Amniotic stem cell (primary cell): ENCODE measurements at regions not wholly inside any gene's neighbourhood (a gene's known extent, or its start where the extent isn't known, plus 50 kb on each side); places are given as distances from the start of the nearest gene placed in this dataset.

Experiments
- DNase-seq: peaks from one replicate; lab custom pipeline; 2025; lab: John Stamatoyannopoulos, UW

GRCh38 chr4:31272331-31273061 is 552.3 kb downstream of the PCDH7 start:
- DNase-seq, result no peak

DNA sequence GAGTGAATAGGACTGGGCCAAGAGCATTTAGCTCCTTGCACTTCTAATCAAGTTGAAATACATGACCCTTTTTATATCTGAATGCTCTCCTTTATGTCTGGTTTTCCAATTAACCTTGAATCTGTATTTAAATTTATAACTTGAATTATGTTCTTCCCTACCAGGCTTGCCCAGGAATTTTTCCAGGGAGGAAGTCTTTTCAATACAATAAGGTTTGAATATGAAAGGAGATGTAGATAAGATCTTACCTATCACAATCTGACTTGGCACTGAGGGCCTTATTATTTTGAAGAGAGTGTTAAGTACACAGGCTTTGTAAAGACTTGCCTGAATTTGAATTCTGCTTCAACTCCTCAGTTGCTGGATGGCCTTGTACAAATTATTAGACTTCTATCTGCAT is 555.7 kb downstream of the PCDH7 start:
- no peak for DNase-seq

GRCh38 chr4:31283679-31284078 is 563.5 kb downstream of the PCDH7 start:
- no peak for DNase-seq

GRCh38 chr4:31290836-31291235 is 570.7 kb downstream of the PCDH7 start:
- DNase-seq, result no peak

DNA sequence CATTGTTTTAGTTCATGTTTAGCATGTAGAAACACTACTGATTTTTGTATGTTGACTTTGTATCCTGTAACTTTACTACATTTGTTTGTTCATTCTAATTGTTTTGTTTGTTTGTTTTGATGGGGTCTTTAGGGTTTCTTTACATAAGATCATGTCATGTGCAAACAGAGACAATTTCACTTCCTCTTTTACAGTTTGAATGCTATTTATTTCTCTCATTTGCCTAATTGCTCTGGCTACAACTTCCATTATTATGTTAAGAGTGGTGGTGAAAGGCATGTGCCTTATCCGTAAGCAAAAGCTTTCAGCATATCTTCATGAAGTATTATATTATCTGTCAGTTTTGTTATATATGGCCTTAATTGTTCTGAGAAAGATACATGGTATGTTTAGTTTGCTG is 571.1 kb downstream of the PCDH7 start:
- DNase-seq, result no peak

GRCh38 chr4:31294655-31295480 is 574.7 kb downstream of the PCDH7 start:
- DNase-seq, result no peak

DNA sequence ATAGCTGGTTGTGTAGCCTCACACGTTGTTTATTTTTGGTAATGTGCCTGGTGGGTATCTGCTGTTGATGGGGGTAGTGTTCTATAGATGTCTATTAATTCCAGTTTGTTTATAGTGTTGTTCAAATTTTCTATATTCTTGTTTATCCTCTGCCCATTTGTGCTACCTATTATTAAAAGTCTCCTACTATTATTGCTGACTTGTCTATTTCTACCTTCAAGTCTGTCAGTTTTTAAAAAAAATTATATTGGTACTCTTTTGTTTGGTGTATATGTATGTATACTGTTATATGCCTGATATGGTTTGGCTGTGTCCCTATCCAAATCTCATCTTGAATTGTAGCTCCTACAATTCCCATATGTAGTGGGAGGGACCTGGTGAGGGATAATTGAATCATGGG is 578.6 kb downstream of the PCDH7 start:
- DNase-seq, result no peak

- DNase-seq, result no peak
These were observed 586.9 kb downstream of the PCDH7 start for GRCh38 chr4:31307029-31307428.

DNA sequence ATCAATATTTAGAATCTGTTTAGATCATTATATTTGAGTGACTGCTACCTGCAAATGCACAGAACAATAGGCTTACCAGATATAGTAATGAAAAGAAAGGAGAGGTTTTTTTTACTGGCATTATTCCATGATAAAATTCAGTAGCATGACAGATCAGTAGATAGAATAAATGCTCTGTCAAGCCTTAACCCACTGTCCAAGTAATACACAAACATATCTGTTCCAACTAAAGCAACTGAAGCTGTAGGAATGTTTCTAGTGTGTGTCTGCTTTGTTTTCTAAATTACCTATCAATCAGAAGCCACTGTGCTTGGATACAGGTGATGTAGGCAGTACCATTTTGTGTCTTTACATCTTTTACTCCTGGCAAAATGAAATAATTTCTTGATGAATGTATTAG is 604.6 kb downstream of the PCDH7 start:
- DNase-seq, result no peak

DNA sequence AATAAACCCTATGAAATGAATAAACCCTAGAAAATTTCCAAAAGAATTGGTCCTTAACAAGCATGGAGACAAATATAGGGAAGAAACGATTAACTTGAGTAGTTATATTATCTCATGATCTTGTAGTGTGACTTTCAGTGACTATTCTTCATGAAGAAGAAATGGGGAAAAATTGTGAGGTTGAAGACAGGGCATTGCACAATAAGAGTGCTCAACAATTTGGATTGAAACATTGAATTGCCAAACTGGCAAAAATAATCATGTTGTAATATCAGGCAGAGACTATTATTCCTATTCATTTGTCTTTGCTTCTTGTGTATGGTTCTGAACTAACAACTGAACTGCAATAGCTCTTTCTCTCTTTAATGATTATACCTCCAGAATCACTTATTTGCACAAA is 605.1 kb downstream of the PCDH7 start:
- DNase-seq, result no peak

DNA sequence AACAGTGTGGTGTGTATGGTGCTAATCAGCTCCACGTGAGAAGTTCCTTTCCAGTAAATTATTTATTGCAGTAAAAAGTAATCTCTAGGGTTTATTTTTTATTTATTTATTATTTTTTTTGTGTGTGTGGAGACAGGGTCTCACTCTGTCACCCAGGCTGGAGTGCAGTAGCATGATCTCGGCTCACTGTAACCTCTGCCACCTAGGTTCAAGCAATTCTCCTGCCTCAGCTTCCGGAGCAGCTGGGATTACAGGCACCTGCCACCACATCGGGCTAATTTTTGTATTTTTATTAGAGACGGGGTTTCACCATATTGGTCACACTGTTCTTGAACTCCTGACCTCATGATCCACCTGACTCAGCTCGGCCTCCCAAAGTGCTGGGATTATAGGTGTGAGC is 606.9 kb downstream of the PCDH7 start:
- no peak for DNase-seq

- no peak for DNase-seq
These were observed 608.8 kb downstream of the PCDH7 start for GRCh38 chr4:31328932-31329331.

DNA sequence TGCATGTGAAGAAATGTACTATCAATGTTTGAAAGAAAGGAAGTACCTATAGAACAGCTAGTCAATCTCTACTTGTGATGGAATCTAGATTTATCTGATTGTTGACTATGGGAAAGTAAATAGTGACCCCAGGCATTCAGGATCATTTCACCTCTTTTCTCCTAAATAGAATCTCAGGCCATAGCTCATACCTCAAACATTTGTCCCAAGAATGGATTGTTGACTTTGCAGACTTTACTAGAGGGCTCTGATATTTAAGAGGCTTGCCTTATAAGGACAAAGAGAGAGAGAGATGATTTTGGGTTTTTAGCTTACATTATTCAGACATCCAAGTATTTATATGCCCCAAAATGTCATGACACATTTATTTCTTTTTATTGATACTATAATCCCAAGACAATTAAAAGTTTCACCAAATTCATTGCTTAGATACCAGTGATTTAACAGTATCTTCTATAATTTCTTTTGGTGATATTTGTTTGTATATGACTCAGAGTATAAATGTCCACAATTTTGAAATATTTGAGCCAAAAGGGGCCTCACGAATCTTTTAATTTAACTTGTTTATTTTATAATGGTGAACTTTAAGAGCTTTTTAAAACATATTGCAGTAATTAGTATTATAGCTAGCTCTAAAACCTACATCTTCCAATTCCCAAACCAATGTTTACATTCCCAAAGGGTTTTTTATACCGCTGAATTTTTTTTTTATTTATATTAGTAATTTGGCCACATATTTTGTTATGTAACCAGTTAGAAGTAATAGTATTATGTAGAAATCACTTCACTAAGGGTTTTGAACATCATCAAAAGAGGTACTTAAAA is 614.1 kb downstream of the PCDH7 start:
- DNase-seq, result no peak

DNA sequence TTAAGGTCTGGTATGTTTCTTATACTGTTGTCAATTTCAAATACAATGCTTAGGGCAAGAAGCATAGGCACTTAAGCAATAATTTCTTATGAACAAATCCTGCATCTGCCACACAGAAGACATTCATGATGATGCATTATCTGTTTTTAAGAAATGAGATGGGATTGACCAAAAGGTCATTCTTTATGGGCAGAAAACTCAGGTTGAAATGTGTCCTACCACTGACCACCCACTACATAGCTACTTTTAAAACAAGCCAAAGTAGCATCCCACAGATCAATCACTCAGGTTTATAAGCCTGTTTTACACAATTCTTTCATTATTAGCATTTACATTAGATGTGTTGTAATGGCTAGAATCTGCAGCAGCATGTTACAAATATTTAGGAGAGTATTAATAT is 617.8 kb downstream of the PCDH7 start:
- no peak for DNase-seq

DNA sequence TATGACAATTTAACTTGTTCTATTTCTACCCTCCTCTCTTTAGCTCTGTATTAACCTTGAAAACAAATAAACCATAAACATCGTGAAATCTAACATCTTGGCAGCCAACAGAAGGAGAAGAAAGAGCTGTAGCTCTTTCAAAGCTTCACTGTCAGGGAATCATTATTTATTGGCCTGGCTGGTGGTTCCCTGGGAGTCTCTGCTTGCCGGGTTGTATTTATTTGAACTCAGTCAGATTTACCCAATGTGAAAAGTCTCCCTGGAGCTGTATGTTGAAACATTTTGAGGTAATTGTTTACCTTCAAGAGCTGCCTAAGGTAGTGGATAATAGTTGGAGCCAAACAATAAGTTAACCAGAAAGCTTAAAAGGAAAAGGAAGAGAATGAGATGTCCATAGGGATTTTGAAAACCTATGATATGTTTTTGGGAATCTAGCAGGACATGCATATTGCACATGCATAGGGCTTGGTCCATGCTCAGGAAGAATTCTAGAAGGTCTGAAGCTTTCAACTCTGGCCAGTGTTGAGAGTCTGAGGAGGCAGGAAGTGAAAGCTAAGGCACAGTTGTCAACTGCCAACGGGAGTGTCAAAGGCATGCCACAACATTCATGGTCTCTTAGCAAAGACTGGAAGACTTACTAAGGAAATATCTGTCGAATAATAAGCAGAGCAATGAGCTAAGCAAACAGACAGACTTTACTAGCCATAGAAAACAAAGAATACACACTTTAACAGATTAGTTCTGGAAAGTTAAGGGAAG is 621.6 kb downstream of the PCDH7 start:
- no peak for DNase-seq

- no peak for DNase-seq
These were observed 622.9 kb downstream of the PCDH7 start for GRCh38 chr4:31343061-31343460.

- no peak for DNase-seq
These were observed 629.7 kb downstream of the PCDH7 start for GRCh38 chr4:31349907-31350306.

DNA sequence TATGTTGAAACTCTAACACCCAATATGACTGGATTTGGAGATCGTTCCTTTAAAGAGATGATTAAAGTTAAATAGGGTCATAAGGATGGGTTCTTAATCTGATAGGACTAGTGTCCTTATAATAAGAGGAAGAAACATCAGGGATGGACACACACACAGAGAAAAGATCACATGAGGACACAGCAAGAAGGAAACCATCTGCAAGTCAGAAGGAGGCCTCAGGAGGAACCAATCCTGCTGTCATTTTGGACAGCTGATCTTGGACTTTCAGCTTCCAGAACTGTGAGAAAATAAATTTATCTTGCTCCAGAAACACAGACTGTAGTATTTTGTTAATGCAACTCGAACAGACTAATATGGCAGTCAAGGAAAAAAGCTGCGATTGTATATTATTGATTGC is 631.5 kb downstream of the PCDH7 start:
- DNase-seq, result no peak

- DNase-seq, result no peak
These were observed 636.7 kb downstream of the PCDH7 start for GRCh38 chr4:31356839-31357238.

DNA sequence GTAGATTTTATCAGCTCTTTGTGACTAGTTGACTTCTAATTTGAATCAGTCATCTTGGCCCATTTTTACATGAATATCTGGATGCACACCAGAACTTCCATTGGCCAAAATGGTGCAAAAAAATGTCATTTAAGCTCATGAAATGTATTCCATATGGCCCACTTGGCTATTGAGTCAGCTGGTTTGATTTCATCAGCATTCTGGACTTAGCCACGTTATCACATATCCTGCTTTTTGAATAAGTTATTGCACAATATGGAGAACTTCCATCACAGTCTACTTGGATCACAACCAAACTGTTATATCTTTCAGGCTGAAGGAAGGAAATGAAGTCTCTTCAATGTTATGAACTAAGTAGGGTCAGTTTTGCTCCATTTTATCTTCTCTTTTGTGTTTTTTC is 640.6 kb downstream of the PCDH7 start:
- peak; percentile 65 for DNase-seq

DNA sequence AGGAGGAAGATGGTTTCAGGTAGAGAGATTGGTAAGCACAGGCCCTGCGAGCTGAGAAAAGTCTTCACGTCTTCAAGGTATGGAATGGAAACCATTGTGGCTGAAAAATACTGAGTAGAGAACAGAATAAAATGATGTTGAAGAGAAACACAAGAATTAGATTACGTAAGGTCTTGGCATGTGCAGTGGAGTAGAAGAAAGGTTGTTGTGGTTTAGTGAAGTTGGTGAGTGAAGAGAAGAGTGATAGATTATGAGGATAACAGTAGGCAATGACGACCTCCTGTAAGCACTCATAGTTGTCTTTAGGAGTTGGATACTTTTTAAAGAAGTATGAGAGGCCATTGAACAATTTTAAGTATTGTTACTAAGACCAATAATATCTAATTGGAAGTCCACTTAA is 642.6 kb downstream of the PCDH7 start:
- DNase-seq, result no peak
